ENCODE measurements at regions not wholly inside any gene's neighbourhood (a gene's known extent, or its start where the extent isn't known, plus 50 kb on each side); places are given as distances from the start of the nearest gene placed in this dataset.

DNA sequence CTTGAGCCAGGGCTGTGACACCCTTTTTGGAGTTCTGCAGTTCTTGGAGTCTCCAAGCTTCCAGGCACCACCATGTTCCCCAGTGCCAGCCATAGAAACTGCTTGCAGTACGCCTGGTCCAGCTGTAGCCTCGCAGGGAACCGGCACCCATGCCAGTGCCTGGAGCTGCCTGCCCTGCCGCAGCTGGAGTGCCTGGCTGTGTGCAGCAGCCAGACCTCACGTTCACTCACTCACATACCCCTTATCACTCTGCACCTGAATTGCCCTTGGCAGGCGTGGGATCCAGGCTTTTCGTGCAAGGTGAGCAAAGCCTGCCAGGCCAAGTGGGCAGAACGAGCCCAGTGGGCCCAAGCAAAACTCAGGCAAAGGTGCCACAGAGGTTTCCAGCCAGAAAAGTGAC, 77.8 kb upstream of the SHB start:
- TF ChIP-seq CTCF (conservative IDR thresholded peaks at IDR 0.05) (no peak), EZH2 (IDR thresholded peaks at IDR 0.05; ENCODE audit: low read depth) (no peak)
